Vagina (tissue), 2 donors: ENCODE measurements at regions not wholly inside any gene's neighbourhood (a gene's known extent, or its start where the extent isn't known, plus 50 kb on each side); places are given as distances from the start of the nearest gene placed in this dataset.

Source experiments
- DNase-seq, 2 donors: peaks; one replicate each; pipeline ENCODE4 v3.0.0-alpha.2; 2017; ENCODE audit errors: extremely low spot score in 2 of 2
- H3K27ac ChIP-seq: fragments of 200-600 bp; sonication (generic); one replicate; pipeline ENCODE4 v1.5.1; 2019
- H3K27me3 ChIP-seq: fragments of 200-600 bp; sonication (generic); one replicate; pipeline ENCODE4 v1.5.1; 2019
- H3K36me3 ChIP-seq, 2 donors: fragments of 200-600 bp; sonication (generic); one replicate each; pipeline ENCODE4 v1.5.1; 2017 to 2019
- H3K4me1 ChIP-seq: fragments of 200-600 bp; sonication (generic); one replicate; pipeline ENCODE4 v1.5.1; 2019
- H3K4me3 ChIP-seq, 2 donors: fragments of 200-600 bp; sonication (generic); 1 replicate in 1 of 2; 2 replicates in 1 of 2; pipeline ENCODE4 v1.5.1; 2016 to 2019
- H3K9me3 ChIP-seq: fragments of 200-600 bp; sonication (generic); one replicate; pipeline ENCODE4 v1.5.1; 2019
- CTCF ChIP-seq, 3 experiments: fragments of 450-650 bp in 2 of 3; fragments of 200-600 bp in 1 of 3; sonication (generic) in 1 of 3; IDR thresholded peaks; one replicate each; pipeline ENCODE4 v1.5.1; 2017 to 2019; ENCODE audit warnings: antibody characterized with exemption in 3 of 3, mild to moderate bottlenecking in 2 of 3, moderate library complexity in 2 of 3
- POLR2A ChIP-seq, 2 donors: fragments of 450-650 bp; IDR thresholded peaks; one replicate each; pipeline ENCODE4 v1.6.1; 2017; ENCODE audit warnings: antibody characterized with exemption in 2 of 2, mild to moderate bottlenecking in 2 of 2, moderate library complexity in 2 of 2
- POLR2AphosphoS5 ChIP-seq, 2 donors: sonication (generic); formaldehyde crosslinking; IDR thresholded peaks; one replicate each; pipeline ENCODE4 v1.9.0; 2017; ENCODE audit warnings: antibody characterized with exemption in 2 of 2, mild to moderate bottlenecking in 2 of 2, low read depth in 1 of 2; ENCODE audit not compliant: insufficient read depth in 1 of 2
- intact Hi-C: fragments of 100-400 bp; cut with DNase I; formaldehyde crosslinking; loops from one replicate; pipeline ENCODE4 v1.15.1; 2023

DNA sequence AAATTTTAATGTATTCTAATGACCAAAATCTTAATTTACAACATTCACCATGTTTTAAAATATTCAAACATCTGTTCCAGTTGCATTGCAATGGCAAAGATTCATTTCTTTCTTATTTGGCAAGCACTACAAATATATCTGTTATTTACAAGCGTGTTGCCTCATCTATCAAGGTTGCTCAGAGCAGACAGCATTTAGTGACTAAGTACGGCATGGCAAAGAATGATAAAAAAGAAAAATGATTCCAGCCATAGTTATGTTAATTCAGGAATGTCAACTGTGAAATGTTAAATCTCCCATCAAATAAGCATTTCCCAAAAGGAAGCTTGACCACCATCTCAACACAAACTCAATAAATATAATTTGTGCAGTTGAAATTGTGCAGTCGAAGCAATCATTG lies 312.1 kb downstream of the SEC23A start:
- intact Hi-C loops: no loop called here
- no peak for DNase-seq
- no peak for TF ChIP-seq POLR2AphosphoS5 (IDR thresholded peaks at IDR 0.05; ENCODE audit: insufficient read depth in 1 of 2, low read depth in 1 of 2)

DNA sequence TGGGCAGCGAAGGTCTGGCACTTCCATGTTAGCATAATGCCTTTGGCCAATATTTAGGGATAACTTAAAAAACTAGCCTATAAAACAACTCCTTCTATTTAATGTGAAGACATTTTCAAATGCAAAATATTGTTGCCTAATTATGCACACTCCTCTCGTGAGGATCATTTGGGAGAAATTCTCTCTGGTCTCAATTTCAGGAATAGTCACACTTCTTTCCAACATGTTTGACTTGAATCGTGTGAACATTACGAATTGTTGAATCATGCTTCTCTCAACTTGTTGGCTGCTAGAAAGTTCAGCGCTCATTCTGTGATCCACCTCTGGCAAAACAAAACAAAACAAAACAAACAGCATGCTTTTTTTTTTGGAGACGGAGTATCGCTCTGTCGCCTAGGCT lies 313.2 kb downstream of the SEC23A start:
- intact Hi-C loops: no loop called here
- H3K9me3 ChIP-seq: no peaks in the 10 kb centered on the region
- no peak overlapping the region for H3K27ac ChIP-seq
- H3K4me3 ChIP-seq: no peak overlapping the region
- H3K36me3 ChIP-seq: no peaks in the 10 kb centered on the region
- TF ChIP-seq POLR2A (IDR thresholded peaks at IDR 0.05) (no peak), POLR2AphosphoS5 (IDR thresholded peaks at IDR 0.05; ENCODE audit: insufficient read depth in 1 of 2, low read depth in 1 of 2) (no peak), CTCF (IDR thresholded peaks at IDR 0.05) (no peak)
- H3K4me1 ChIP-seq: no peaks in the 10 kb centered on the region
- DNase-seq: no peak
- no peaks in the 10 kb centered on the region for H3K27me3 ChIP-seq

More for the DNA sequence above, 312.1 kb downstream of the SEC23A start:
- no peak overlapping the region for H3K4me3 ChIP-seq
- no peaks in the 10 kb centered on the region for H3K27me3 ChIP-seq
- no peaks in the 10 kb centered on the region for H3K36me3 ChIP-seq
- H3K4me1 ChIP-seq: no peaks in the 10 kb centered on the region
- H3K27ac ChIP-seq: no peak overlapping the region
- no peaks in the 10 kb centered on the region for H3K9me3 ChIP-seq

DNA sequence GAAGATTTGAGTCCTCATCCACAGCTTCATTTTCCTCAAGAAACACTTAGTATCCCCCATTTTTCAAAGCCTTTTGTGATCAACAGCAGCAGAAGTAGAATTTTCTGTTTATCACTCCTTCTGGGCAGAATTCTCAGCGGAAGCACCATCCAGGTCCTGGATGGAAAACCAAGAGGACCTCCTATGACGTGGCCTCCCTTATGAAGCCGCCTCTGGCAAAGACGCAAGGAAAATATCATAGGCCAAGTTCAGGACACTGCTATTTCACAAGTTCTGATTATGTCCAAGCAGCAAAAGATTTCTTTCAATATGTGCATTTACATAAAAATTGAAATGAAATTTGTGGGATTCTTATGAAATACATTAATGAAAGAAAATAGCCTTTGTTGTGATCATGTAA lies 315.0 kb downstream of the SEC23A start:
- H3K27me3 ChIP-seq: no peaks in the 10 kb centered on the region
- H3K4me1 ChIP-seq: no peaks in the 10 kb centered on the region
- TF ChIP-seq CTCF (IDR thresholded peaks at IDR 0.05) (no peak), POLR2A (IDR thresholded peaks at IDR 0.05) (no peak), POLR2AphosphoS5 (IDR thresholded peaks at IDR 0.05; ENCODE audit: insufficient read depth in 1 of 2, low read depth in 1 of 2) (no peak)
- H3K4me3 ChIP-seq: no peak overlapping the region
- no peak for DNase-seq
- intact Hi-C loops: no loop called here
- no peaks in the 10 kb centered on the region for H3K36me3 ChIP-seq
- no peaks in the 10 kb centered on the region for H3K9me3 ChIP-seq
- H3K27ac ChIP-seq: no peak overlapping the region

DNA sequence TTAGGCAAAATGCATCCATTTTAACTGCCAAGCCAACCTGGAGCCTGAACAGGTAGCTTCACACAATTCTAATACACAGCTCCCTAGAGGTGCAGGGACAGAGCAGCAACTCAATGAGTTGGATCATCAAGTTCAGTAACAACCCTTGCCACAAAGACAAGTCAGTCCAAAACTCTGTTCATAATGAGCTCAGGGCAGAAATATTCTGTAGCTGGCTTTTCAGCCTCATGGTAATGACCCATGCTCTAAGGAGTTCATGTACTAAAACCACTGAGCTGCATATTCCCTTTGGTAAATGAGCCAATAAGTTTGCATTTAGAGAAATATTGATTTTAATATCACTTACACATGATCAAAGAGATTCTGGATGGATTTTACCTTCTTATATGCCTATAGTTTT lies 316.1 kb downstream of the SEC23A start:
- Histone ChIP-seq H3K4me3 (no peak overlapping the region), H3K4me1 (no peaks in the 10 kb centered on the region), H3K9me3 (no peaks in the 10 kb centered on the region), H3K27me3 (no peaks in the 10 kb centered on the region), H3K36me3 (no peaks in the 10 kb centered on the region), H3K27ac (no peak overlapping the region)
- DNase-seq: no peak
- TF ChIP-seq CTCF (IDR thresholded peaks at IDR 0.05): no peak
- TF ChIP-seq POLR2A (IDR thresholded peaks at IDR 0.05): no peak
- TF ChIP-seq POLR2AphosphoS5 (IDR thresholded peaks at IDR 0.05; ENCODE audit: insufficient read depth in 1 of 2, low read depth in 1 of 2): no peak
- intact Hi-C loops: no loop called here

- H3K9me3 ChIP-seq: no peaks in the 10 kb centered on the region
- no peak for DNase-seq
- no peak overlapping the region for H3K4me3 ChIP-seq
- intact Hi-C loops: no loop called here
- TF ChIP-seq CTCF (IDR thresholded peaks at IDR 0.05) (no peak), POLR2A (IDR thresholded peaks at IDR 0.05) (no peak), POLR2AphosphoS5 (IDR thresholded peaks at IDR 0.05; ENCODE audit: insufficient read depth in 1 of 2, low read depth in 1 of 2) (no peak)
- no peaks in the 10 kb centered on the region for H3K36me3 ChIP-seq
- H3K27ac ChIP-seq: no peak overlapping the region
- no peaks in the 10 kb centered on the region for H3K4me1 ChIP-seq
- H3K27me3 ChIP-seq: no peaks in the 10 kb centered on the region
Observed at GRCh38 chr14:38777401-38777800, 325.6 kb downstream of the SEC23A start.

DNA sequence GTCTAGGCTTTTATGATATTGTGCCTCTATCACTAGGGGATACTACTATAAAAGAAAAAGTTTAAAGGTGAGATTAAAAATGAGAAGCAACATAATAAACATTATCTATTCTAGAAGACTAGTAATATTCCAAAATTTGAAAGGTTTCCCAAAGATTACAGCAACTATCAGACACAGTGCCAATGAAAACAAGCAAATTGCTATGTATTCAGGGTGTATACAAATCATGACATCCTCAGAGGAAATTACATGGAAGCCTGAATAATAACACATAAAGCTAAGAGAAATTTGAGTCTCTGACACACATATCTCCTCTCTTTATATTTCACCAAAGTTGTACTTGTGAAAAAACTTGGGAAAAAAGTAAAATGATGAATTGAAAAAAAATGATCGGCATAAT lies 327.0 kb downstream of the SEC23A start:
- TF ChIP-seq CTCF (IDR thresholded peaks at IDR 0.05) (no peak), POLR2AphosphoS5 (IDR thresholded peaks at IDR 0.05; ENCODE audit: insufficient read depth in 1 of 2, low read depth in 1 of 2) (no peak), POLR2A (IDR thresholded peaks at IDR 0.05) (no peak)
- no peaks in the 10 kb centered on the region for H3K4me1 ChIP-seq
- DNase-seq: no peak
- H3K27me3 ChIP-seq: no peaks in the 10 kb centered on the region
- H3K4me3 ChIP-seq: no peak overlapping the region
- intact Hi-C loops: no loop called here
- H3K27ac ChIP-seq: no peak overlapping the region
- no peaks in the 10 kb centered on the region for H3K36me3 ChIP-seq
- H3K9me3 ChIP-seq: no peaks in the 10 kb centered on the region
